Neural progenitor cell (in vitro differentiated cells): ENCODE measurements at regions not wholly inside any gene's neighbourhood (a gene's known extent, or its start where the extent isn't known, plus 50 kb on each side); places are given as distances from the start of the nearest gene placed in this dataset.

Source experiments
- EZH2 ChIP-seq: fragments of 200-600 bp; sonication (generic); IDR thresholded peaks from 2 replicates; pipeline ENCODE4 v1.6.1; 2017; ENCODE audit warnings: antibody characterized with exemption, mild to moderate bottlenecking, moderate library complexity
- EZH2phosphoT487 ChIP-seq: fragments of 200-600 bp; sonication (generic); IDR thresholded peaks from 2 replicates; pipeline ENCODE4 v1.6.1; 2017; ENCODE audit warnings: antibody characterized with exemption
- TF ChIP-seq, protein P1 (sequence below): fragments of 200-600 bp; sonication (generic); IDR thresholded peaks from 2 replicates; pipeline ENCODE4 v1.5.1; 2017; ENCODE audit warnings: antibody characterized with exemption, mild to moderate bottlenecking

- TF ChIP-seq, protein P1, sequence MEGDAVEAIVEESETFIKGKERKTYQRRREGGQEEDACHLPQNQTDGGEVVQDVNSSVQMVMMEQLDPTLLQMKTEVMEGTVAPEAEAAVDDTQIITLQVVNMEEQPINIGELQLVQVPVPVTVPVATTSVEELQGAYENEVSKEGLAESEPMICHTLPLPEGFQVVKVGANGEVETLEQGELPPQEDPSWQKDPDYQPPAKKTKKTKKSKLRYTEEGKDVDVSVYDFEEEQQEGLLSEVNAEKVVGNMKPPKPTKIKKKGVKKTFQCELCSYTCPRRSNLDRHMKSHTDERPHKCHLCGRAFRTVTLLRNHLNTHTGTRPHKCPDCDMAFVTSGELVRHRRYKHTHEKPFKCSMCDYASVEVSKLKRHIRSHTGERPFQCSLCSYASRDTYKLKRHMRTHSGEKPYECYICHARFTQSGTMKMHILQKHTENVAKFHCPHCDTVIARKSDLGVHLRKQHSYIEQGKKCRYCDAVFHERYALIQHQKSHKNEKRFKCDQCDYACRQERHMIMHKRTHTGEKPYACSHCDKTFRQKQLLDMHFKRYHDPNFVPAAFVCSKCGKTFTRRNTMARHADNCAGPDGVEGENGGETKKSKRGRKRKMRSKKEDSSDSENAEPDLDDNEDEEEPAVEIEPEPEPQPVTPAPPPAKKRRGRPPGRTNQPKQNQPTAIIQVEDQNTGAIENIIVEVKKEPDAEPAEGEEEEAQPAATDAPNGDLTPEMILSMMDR = no peak
- no peak for TF ChIP-seq EZH2phosphoT487
- no peak for TF ChIP-seq EZH2
Observed at GRCh38 chr1:200353232-200353631, 56.6 kb downstream of the ZNF281 start.
